OCI-LY1 (cell line): ENCODE measurements at regions not wholly inside any gene's neighbourhood (a gene's known extent, or its start where the extent isn't known, plus 50 kb on each side); places are given as distances from the start of the nearest gene placed in this dataset.

Experiments used
- H2AFZ ChIP-seq: fragments of 200-600 bp; sonication (generic), shearing (Covaris generic); 2 replicates; pipeline ENCODE4 v1.6.0; 2014; ENCODE audit warnings: antibody characterized with exemption, mild to moderate bottlenecking, low read length
- H3F3A ChIP-seq: fragments of 200-600 bp; sonication (generic), shearing (Covaris generic); 2 replicates; pipeline ENCODE4 v1.6.0; 2014; ENCODE audit warnings: mild to moderate bottlenecking, antibody characterized with exemption, low read length, moderate library complexity; ENCODE audit not compliant: insufficient read depth
- H3K27ac ChIP-seq: fragments of 200-600 bp; sonication (generic); 2 replicates; pipeline ENCODE4 v1.5.1; 2014; ENCODE audit warnings: low read length, mixed run types, mild to moderate bottlenecking, low read depth; ENCODE audit not compliant: poor library complexity, severe bottlenecking
- H3K27me3 ChIP-seq: fragments of 200-600 bp; sonication (generic); 2 replicates; pipeline ENCODE4 v1.6.0; 2014; ENCODE audit warnings: antibody characterized with exemption, mild to moderate bottlenecking, low read length, moderate library complexity; ENCODE audit not compliant: insufficient read depth
- H3K36me3 ChIP-seq: fragments of 200-600 bp; sonication (generic); 2 replicates; pipeline ENCODE4 v1.6.1; 2014; ENCODE audit warnings: mild to moderate bottlenecking, antibody characterized with exemption, low read length, moderate library complexity, mixed read lengths; ENCODE audit not compliant: insufficient read depth
- H3K4me1 ChIP-seq: fragments of 200-600 bp; sonication (generic); 2 replicates; pipeline ENCODE4 v1.5.1; 2014; ENCODE audit warnings: mild to moderate bottlenecking, low read length, moderate library complexity; ENCODE audit not compliant: insufficient read depth, severe bottlenecking
- H3K4me2 ChIP-seq: fragments of 200-600 bp; sonication (generic), shearing (Covaris generic); 2 replicates; pipeline ENCODE4 v1.6.1; 2014; ENCODE audit warnings: low read length
- H3K4me3 ChIP-seq: fragments of 200-600 bp; sonication (generic); 2 replicates; pipeline ENCODE4 v1.5.1; 2014; ENCODE audit warnings: low read length, low read depth, mild to moderate bottlenecking, mixed read lengths; ENCODE audit not compliant: poor library complexity, severe bottlenecking
- H3K79me2 ChIP-seq: fragments of 200-600 bp; shearing (Covaris generic); 2 replicates; pipeline ENCODE4 v1.6.1; 2016; ENCODE audit warnings: mixed run types, low read length, mixed read lengths; ENCODE audit not compliant: insufficient read depth
- H3K9ac ChIP-seq: fragments of 200-600 bp; sonication (generic), shearing (Covaris generic); 2 replicates; pipeline ENCODE4 v1.6.1; 2014; ENCODE audit warnings: mild to moderate bottlenecking, low read length, mixed read lengths
- H3K9me2 ChIP-seq: fragments of 200-600 bp; sonication (generic), shearing (Covaris generic); 2 replicates; pipeline ENCODE4 v1.6.1; 2014; ENCODE audit warnings: low read depth, mild to moderate bottlenecking, low read length, mixed read lengths
- H3K9me3 ChIP-seq: fragments of 200-600 bp; shearing (Covaris generic); 2 replicates; pipeline ENCODE4 v1.6.1; 2014; ENCODE audit warnings: low read length, mixed read lengths
- H4K20me1 ChIP-seq: fragments of 200-600 bp; sonication (generic), shearing (Covaris generic); 2 replicates; pipeline ENCODE4 v1.6.0; 2016; ENCODE audit warnings: mild to moderate bottlenecking, low read length; ENCODE audit not compliant: insufficient read depth
- CTCF ChIP-seq: fragments of 200-600 bp; sonication (generic), shearing (Covaris generic); IDR thresholded peaks from 2 replicates; pipeline ENCODE4 v1.5.1; 2017; ENCODE audit warnings: mild to moderate bottlenecking, antibody characterized with exemption, low read length, moderate library complexity, mixed read lengths
- EZH2 ChIP-seq: fragments of 200-600 bp; sonication (generic), shearing (Covaris generic); IDR thresholded peaks from 2 replicates; pipeline ENCODE4 v1.8.0; 2017; ENCODE audit warnings: borderline replicate concordance, mixed run types, mild to moderate bottlenecking, antibody characterized with exemption, low read length, moderate library complexity, mixed read lengths

GRCh38 chr11:15326520-15326919, 211.8 kb downstream of the INSC start:
- Histone ChIP-seq H3K27me3 (no peaks in the 10 kb centered on the region), H3K36me3 (no peaks in the 10 kb centered on the region)
- TF ChIP-seq CTCF (no peak), EZH2 (no peak)

GRCh38 chr11:15327786-15328231, 213.1 kb downstream of the INSC start:
- Histone ChIP-seq H2AFZ (no peak overlapping the region), H3F3A (no peaks in the 10 kb centered on the region), H3K27me3 (no peaks in the 10 kb centered on the region), H3K9ac (no peak overlapping the region), H3K4me3 (no peak overlapping the region), H3K36me3 (no peaks in the 10 kb centered on the region), H3K9me3 (no peaks in the 10 kb centered on the region), H4K20me1 (no peaks in the 10 kb centered on the region), H3K79me2 (no peaks in the 10 kb centered on the region), H3K4me1 (no peaks in the 10 kb centered on the region), H3K9me2 (no peaks in the 10 kb centered on the region), H3K4me2 (no peak overlapping the region), H3K27ac (no peak overlapping the region)
- TF ChIP-seq EZH2: no peak
- TF ChIP-seq CTCF: peak; percentile 71

More at GRCh38 chr11:15326520-15326919, 211.8 kb downstream of the INSC start:
- Histone ChIP-seq H3K9me2 (no peaks in the 10 kb centered on the region), H3K9me3 (no peaks in the 10 kb centered on the region), H3K4me2 (no peak overlapping the region), H3K27ac (no peak overlapping the region), H4K20me1 (no peaks in the 10 kb centered on the region), H3K4me3 (no peak overlapping the region), H3K79me2 (no peaks in the 10 kb centered on the region), H2AFZ (no peak overlapping the region), H3F3A (no peaks in the 10 kb centered on the region), H3K9ac (no peak overlapping the region), H3K4me1 (no peaks in the 10 kb centered on the region)

- Histone ChIP-seq H3K4me1 (no peaks in the 10 kb centered on the region), H3K79me2 (no peaks in the 10 kb centered on the region), H3K4me2 (no peak overlapping the region), H3K27ac (no peak overlapping the region), H3K9ac (no peak overlapping the region), H3F3A (no peaks in the 10 kb centered on the region), H3K4me3 (no peak overlapping the region), H3K27me3 (no peaks in the 10 kb centered on the region), H3K9me2 (no peaks in the 10 kb centered on the region), H2AFZ (no peak overlapping the region), H3K36me3 (no peaks in the 10 kb centered on the region), H4K20me1 (no peaks in the 10 kb centered on the region), H3K9me3 (no peaks in the 10 kb centered on the region)
- TF ChIP-seq EZH2 (no peak), CTCF (no peak)
These were observed 218.7 kb downstream of the INSC start for GRCh38 chr11:15333407-15333806.
